ENCODE measurements at regions not wholly inside any gene's neighbourhood (a gene's known extent, or its start where the extent isn't known, plus 50 kb on each side); places are given as distances from the start of the nearest gene placed in this dataset.
"Not testable (repeated sequence)": the region's sequence is repeated elsewhere in the genome, so short reads cannot be mapped to it uniquely, and the experiment has no call there.

GRCh38 chr7:137110535-137110934 is 233.0 kb downstream of the PTN start:
- Histone ChIP-seq H3K27ac (ENCODE audit: low read length) (no peak overlapping the region), H3K9me3 (ENCODE audit: control insufficient read depth, insufficient read depth, low read depth, low read length) (no peaks in the 10 kb centered on the region), H3K36me3 (ENCODE audit: control insufficient read depth, insufficient read depth, low read length) (no peaks in the 10 kb centered on the region), H3K4me1 (ENCODE audit: control insufficient read depth, insufficient read depth, low read length) (no peaks in the 10 kb centered on the region), H3K27me3 (ENCODE audit: control insufficient read depth, insufficient read depth, low read length) (no peaks in the 10 kb centered on the region), H3K4me3 (ENCODE audit: low read depth in 2 of 2, low read length in 2 of 2) (no peak overlapping the region)
- intact Hi-C loops (cut with micrococcal nuclease; ENCODE audit: unreplicated experiment) (no loop called here), in situ Hi-C loops (cut with HindIII; ENCODE audit: low pct_unique_long_range_greater_than_20kb, low sequenced_read_pairs) (no loop called here)
- no peak for ATAC-seq
- DNase-seq (ENCODE audit: low read depth, low spot score), result no peak
- TF ChIP-seq, protein P1, sequence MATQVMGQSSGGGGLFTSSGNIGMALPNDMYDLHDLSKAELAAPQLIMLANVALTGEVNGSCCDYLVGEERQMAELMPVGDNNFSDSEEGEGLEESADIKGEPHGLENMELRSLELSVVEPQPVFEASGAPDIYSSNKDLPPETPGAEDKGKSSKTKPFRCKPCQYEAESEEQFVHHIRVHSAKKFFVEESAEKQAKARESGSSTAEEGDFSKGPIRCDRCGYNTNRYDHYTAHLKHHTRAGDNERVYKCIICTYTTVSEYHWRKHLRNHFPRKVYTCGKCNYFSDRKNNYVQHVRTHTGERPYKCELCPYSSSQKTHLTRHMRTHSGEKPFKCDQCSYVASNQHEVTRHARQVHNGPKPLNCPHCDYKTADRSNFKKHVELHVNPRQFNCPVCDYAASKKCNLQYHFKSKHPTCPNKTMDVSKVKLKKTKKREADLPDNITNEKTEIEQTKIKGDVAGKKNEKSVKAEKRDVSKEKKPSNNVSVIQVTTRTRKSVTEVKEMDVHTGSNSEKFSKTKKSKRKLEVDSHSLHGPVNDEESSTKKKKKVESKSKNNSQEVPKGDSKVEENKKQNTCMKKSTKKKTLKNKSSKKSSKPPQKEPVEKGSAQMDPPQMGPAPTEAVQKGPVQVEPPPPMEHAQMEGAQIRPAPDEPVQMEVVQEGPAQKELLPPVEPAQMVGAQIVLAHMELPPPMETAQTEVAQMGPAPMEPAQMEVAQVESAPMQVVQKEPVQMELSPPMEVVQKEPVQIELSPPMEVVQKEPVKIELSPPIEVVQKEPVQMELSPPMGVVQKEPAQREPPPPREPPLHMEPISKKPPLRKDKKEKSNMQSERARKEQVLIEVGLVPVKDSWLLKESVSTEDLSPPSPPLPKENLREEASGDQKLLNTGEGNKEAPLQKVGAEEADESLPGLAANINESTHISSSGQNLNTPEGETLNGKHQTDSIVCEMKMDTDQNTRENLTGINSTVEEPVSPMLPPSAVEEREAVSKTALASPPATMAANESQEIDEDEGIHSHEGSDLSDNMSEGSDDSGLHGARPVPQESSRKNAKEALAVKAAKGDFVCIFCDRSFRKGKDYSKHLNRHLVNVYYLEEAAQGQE (IDR thresholded peaks at IDR 0.05; ENCODE audit: insufficient read depth in 1 of 2, low read depth in 2 of 2, low read length in 1 of 2), result no peak
- TF ChIP-seq, protein P2, sequence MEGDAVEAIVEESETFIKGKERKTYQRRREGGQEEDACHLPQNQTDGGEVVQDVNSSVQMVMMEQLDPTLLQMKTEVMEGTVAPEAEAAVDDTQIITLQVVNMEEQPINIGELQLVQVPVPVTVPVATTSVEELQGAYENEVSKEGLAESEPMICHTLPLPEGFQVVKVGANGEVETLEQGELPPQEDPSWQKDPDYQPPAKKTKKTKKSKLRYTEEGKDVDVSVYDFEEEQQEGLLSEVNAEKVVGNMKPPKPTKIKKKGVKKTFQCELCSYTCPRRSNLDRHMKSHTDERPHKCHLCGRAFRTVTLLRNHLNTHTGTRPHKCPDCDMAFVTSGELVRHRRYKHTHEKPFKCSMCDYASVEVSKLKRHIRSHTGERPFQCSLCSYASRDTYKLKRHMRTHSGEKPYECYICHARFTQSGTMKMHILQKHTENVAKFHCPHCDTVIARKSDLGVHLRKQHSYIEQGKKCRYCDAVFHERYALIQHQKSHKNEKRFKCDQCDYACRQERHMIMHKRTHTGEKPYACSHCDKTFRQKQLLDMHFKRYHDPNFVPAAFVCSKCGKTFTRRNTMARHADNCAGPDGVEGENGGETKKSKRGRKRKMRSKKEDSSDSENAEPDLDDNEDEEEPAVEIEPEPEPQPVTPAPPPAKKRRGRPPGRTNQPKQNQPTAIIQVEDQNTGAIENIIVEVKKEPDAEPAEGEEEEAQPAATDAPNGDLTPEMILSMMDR (IDR thresholded peaks at IDR 0.05), result no peak
- TF ChIP-seq SIN3A (IDR thresholded peaks at IDR 0.05; ENCODE audit: borderline replicate concordance, insufficient read depth, low read depth, low read length), result no peak
- TF ChIP-seq POLR2AphosphoS5 (IDR thresholded peaks at IDR 0.05; ENCODE audit: low read depth, low read length), result no peak
- TF ChIP-seq TCF7L2 (IDR thresholded peaks at IDR 0.05; ENCODE audit: low read depth, low read length), result no peak
- ChIA-PET CTCF (no interaction called here), POLR2A (no interaction called here)
- BruUV-seq (replicated peaks), result no TSS peak

DNA sequence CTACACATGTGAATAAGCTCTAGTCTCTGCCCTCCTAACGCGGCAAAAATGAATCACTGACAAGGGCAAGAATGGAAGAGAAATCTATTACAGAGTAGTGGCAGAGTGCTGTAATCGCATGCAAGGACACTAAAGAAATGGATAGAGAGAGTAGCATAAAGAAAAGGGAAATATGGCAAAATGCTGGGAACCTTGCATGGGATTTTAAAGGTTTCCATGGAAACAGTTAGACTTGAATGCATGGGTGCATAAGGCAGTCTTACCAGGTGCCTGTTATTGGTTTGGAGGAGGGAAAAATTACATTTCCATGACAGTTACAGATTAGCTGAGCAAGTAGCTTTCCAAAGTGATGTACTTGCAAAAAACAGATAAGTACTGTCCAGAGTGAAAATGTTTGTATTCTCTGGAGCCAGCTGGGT is 233.4 kb downstream of the PTN start:
- CTCF ChIA-PET, result no interaction called here
- Histone ChIP-seq H3K27ac (ENCODE audit: low read length) (no peak overlapping the region), H3K4me1 (ENCODE audit: control insufficient read depth, insufficient read depth, low read length) (no peaks in the 10 kb centered on the region), H3K36me3 (ENCODE audit: control insufficient read depth, insufficient read depth, low read length) (no peaks in the 10 kb centered on the region), H3K27me3 (ENCODE audit: control insufficient read depth, insufficient read depth, low read length) (no peaks in the 10 kb centered on the region), H3K4me3 (ENCODE audit: low read depth in 2 of 2, low read length in 2 of 2) (no peak overlapping the region), H3K9me3 (ENCODE audit: control insufficient read depth, insufficient read depth, low read depth, low read length) (no peaks in the 10 kb centered on the region)
- ATAC-seq (no peak), DNase-seq (ENCODE audit: low read depth, low spot score) (no peak)
- in situ Hi-C loops (cut with HindIII; ENCODE audit: low pct_unique_long_range_greater_than_20kb, low sequenced_read_pairs), result no loop called here
- intact Hi-C loops (cut with micrococcal nuclease; ENCODE audit: unreplicated experiment), result no loop called here
- POLR2A ChIA-PET, result no interaction called here
- BruUV-seq (replicated peaks), result no TSS peak
- TF ChIP-seq SIN3A (IDR thresholded peaks at IDR 0.05; ENCODE audit: borderline replicate concordance, insufficient read depth, low read depth, low read length) (no peak), POLR2AphosphoS5 (IDR thresholded peaks at IDR 0.05; ENCODE audit: low read depth, low read length) (no peak), TCF7L2 (IDR thresholded peaks at IDR 0.05; ENCODE audit: low read depth, low read length) (no peak)
- TF ChIP-seq, protein P2 (IDR thresholded peaks at IDR 0.05), result no peak
- TF ChIP-seq, protein P1 (IDR thresholded peaks at IDR 0.05; ENCODE audit: insufficient read depth in 1 of 2, low read depth in 2 of 2, low read length in 1 of 2), result no peak

- DNase-seq (ENCODE audit: low read depth, low spot score); in situ Hi-C loops (cut with HindIII; ENCODE audit: low pct_unique_long_range_greater_than_20kb, low sequenced_read_pairs); POLR2A ChIA-PET; H3K27ac ChIP-seq (ENCODE audit: low read length); CTCF ChIA-PET; BruUV-seq (replicated peaks); ATAC-seq; H3K4me1 ChIP-seq (ENCODE audit: control insufficient read depth, insufficient read depth, low read length); H3K27me3 ChIP-seq (ENCODE audit: control insufficient read depth, insufficient read depth, low read length); H3K9me3 ChIP-seq (ENCODE audit: control insufficient read depth, insufficient read depth, low read depth, low read length); H3K4me3 ChIP-seq (ENCODE audit: low read depth in 2 of 2, low read length in 2 of 2); intact Hi-C loops (cut with micrococcal nuclease; ENCODE audit: unreplicated experiment); H3K36me3 ChIP-seq (ENCODE audit: control insufficient read depth, insufficient read depth, low read length): not testable (repeated sequence)
These were observed 235.7 kb downstream of the PTN start for GRCh38 chr7:137107802-137108201.

DNA sequence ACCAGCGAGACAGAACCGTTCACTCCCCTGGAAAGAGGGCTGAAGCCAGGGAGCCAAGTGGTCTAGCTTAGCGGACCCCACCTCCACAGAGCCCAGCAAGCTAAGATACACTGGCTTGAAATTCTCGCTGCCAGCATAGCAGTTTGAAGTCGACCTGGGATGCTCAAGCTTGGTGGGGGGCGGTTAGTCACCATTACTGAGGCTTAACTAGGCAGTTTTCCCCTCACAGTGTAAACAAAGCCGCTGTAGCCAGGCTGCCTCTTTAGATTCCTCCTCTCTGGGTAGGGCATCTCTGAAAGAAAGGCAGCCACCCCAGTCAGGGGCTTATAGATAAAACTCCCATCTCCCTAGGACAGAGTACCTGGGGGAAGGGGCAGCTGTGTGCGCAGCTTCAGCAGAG is 235.1 kb downstream of the CHRM2 start:
- BruUV-seq (replicated peaks); H3K27ac ChIP-seq (ENCODE audit: low read length); DNase-seq (ENCODE audit: low read depth, low spot score); intact Hi-C loops (cut with micrococcal nuclease; ENCODE audit: unreplicated experiment); H3K36me3 ChIP-seq (ENCODE audit: control insufficient read depth, insufficient read depth, low read length); H3K27me3 ChIP-seq (ENCODE audit: control insufficient read depth, insufficient read depth, low read length); ATAC-seq; H3K9me3 ChIP-seq (ENCODE audit: control insufficient read depth, insufficient read depth, low read depth, low read length); H3K4me3 ChIP-seq (ENCODE audit: low read depth in 2 of 2, low read length in 2 of 2); in situ Hi-C loops (cut with HindIII; ENCODE audit: low pct_unique_long_range_greater_than_20kb, low sequenced_read_pairs); POLR2A ChIA-PET; H3K4me1 ChIP-seq (ENCODE audit: control insufficient read depth, insufficient read depth, low read length); CTCF ChIA-PET: not testable (repeated sequence)

Measured in Panc1 (cell line).